Left forelimb (tissue), 1 donor: ENCODE measurements at regions not wholly inside any gene's neighbourhood (a gene's known extent, or its start where the extent isn't known, plus 50 kb on each side); places are given as distances from the start of the nearest gene placed in this dataset.
"Not testable (repeated sequence)": the region's sequence is repeated elsewhere in the genome, so short reads cannot be mapped to it uniquely, and the experiment has no call there.

ENCODE experiments used
- DNase-seq: peaks from one replicate; pipeline ENCODE4 v3.0.0-alpha.2; 2018; ENCODE audit warnings: low spot score

DNA sequence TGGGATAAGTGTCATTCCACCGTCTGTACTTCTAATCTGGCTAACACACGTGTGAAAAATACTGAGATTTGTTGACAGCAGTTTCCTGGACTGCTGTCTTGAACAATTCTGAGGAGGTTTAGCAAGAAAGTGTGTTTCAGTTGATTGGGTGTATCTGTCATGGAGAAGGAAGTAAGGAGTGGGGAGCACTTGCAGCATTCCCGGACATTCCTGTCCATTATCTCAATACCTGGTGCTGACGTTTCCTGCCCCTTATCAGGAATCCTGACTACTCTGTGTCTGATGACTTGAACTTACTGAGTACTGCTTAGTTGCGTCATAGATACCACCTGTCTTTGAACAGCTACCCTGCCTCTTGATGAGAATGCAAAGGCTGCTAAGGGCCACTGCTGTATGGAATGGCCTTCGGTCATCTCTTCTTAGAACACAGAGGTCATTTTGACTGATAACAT lies 72.0 kb upstream of the VKORC1L1 start:
- DNase-seq = no peak

DNA sequence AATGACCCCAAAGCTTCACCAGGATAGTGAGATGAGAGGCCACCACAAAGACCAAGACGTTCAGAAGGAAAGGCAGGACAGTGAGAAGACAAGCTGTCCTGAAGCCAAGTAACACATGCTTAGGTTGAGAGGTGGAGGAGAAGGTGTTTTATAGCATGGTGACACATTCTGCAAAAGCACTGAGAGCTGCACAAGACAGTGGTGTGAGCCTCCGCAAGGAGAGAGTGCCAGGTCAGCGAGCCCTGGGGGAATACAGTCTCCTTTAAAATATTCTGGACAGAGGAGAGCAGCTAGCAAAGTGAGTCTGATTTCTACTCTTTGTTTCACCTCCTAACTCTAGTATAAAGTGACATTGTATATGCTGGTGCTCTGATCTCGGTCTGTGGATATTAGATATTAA lies 68.0 kb upstream of the VKORC1L1 start:
- no peak for DNase-seq

DNA sequence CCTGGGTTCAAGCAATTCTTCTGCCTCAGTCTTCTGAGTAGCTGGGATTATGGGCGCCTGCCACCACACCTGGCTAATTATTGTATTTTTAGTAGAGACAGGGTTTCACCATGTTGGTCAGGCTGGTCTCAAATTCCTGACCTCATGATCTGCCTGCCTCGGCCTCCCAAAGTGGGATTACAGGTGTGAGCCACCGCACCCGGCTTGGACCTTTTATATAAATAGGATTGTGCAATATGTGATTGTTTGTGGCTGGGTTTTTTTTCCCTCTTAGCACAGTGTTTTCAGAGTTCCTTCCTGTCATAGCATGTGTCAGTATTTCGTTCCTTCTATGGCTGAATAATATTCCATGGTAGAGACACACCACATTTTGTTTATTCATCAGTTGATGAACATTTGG lies 65.8 kb upstream of the VKORC1L1 start:
- DNase-seq = not testable (repeated sequence)

DNA sequence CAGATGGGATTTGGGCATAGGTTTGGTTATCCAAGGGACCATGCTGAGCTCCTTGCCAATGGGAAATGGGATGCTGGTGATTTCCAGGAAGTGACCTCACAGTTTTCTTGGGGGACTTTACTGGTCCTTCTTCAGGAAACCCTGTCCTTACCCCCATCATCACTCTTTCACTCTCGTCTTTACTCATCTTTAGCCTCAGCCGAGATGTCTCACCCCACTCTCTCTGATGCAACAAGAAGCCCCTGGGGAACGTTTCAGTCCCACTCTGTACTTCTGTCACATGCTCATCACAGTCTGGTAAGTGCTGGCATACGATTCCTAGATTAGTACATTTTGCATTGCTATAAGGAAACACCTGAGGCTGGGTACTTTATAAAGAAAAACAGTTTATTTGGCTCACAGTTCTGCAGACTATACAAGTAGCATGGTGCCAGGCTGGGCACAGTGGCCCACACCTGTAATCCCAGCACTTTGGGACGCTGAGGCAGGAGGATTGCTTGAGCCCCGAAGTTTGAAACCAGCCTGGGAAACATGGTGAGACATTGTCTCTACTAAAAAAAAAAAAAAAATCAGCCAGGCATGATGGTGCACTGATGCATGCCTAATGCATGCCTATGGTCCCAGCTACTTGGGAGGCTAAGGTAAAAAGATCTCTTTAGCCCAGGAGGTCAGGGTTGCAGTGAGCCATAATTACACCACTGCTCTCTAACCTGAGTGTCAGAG lies 63.5 kb upstream of the VKORC1L1 start:
- no peak for DNase-seq

DNA sequence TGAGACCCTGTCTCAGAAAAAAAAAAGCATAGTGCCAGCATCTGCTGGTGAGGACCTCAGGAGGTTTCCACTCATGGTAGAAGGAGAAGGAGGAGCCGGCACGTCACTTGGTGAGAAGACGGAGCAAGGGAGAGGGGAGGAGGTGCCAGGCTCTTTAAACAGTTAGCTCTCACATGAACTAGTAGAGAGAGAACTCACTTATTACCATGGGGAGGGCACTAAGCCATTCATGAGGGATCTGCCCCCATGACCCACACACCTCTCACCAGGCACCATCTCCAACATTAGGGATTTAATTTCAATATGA lies 62.9 kb upstream of the VKORC1L1 start:
- DNase-seq = no peak

DNA sequence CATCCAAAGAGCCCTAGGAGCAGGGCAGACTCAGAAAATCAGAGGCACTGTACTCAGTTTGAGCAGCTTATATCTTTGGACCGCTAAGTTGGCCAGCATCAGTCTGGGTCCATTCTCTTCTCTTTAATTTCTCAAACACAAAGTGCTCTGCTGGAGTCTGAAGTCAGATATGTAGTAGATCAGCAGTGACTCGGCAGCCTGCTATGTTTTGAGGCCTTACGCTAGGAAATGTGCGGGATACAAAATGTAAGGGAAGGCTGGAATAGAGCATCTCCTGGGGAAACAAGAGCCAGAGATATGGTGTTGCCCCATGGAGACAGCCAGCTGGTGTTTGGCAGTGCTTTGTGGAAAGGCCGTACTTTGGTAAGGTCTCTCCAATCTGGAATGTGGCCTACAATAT lies 60.6 kb upstream of the VKORC1L1 start:
- DNase-seq = no peak

DNA sequence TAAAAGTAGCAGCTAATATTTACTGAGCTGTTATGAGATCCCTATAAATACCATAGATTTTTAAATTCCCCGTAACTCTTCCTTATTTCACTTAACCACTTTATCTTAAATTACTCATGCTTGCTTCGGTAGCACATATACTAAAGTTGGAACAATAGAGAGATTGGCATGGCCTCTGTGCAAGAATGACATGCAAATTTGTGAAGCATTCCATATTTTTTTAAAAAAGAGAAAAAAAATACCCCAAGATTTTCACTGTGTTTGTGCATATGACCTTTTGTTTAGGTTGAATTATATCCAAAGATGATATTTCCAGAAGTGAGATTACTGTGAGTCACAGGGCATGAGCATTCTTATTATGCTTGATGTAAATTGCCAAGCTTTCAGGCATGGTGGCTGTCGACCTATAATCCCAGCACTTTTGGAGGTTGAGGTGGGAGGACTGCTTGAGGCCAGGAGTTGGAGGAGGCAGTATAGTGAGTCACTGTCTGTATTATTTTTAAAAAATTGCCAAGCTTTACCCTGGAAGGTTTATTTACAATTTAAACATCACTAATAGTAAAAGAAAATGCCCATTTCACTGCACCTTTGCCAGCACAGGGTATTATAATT lies 58.2 kb upstream of the VKORC1L1 start:
- not testable (repeated sequence) for DNase-seq

DNA sequence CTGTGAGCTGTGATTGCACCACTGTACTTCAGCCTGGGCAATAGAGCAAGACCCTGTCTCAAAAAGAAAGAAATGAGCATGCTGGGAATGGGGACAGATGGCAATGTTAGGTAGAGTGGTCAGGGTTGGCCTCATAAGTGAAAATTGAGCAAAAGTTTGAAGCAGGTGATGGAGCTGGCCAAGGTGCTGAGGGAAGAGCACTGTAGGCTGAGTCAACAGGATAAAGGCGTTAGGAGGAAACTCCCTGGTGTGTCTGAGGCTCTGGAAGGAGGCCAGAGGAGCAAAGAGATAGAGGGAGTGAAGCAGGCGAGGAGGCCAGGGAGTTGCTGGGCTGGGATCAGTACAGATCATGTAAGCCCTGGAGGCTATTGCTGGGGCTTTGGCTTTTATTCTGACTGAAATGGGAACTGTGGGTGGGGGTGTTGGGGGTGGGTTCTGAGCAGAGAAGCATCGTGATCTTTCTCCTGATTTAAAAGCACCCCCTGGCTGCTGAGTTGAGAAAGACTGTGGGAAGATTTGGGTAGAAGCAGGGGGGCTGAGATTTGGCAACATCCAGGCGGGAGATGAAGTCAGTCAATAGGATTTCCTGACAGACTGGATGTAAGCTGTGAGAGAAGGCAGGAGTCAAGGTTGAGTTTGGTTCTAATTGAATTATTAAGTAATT lies 52.5 kb upstream of the VKORC1L1 start:
- DNase-seq = no peak
